Epithelial cell of esophagus (primary cell): ENCODE measurements at regions not wholly inside any gene's neighbourhood (a gene's known extent, or its start where the extent isn't known, plus 50 kb on each side); places are given as distances from the start of the nearest gene placed in this dataset.

Experiments used
- DNase-seq: peaks from one replicate; pipeline ENCODE4 v3.0.0; 2010; ENCODE audit warnings: low read depth
- H3K4me3 ChIP-seq: 2 replicates; pipeline ENCODE4 v1.5.1; 2011; ENCODE audit warnings: mild to moderate bottlenecking, low read length, control low read depth
- CTCF ChIP-seq: IDR thresholded peaks from 2 replicates; pipeline ENCODE4 v1.5.1; 2011; ENCODE audit warnings: low read depth, mild to moderate bottlenecking, low read length, control low read depth, inconsistent platforms; ENCODE audit not compliant: insufficient read depth; ENCODE audit errors: missing control alignments

DNA sequence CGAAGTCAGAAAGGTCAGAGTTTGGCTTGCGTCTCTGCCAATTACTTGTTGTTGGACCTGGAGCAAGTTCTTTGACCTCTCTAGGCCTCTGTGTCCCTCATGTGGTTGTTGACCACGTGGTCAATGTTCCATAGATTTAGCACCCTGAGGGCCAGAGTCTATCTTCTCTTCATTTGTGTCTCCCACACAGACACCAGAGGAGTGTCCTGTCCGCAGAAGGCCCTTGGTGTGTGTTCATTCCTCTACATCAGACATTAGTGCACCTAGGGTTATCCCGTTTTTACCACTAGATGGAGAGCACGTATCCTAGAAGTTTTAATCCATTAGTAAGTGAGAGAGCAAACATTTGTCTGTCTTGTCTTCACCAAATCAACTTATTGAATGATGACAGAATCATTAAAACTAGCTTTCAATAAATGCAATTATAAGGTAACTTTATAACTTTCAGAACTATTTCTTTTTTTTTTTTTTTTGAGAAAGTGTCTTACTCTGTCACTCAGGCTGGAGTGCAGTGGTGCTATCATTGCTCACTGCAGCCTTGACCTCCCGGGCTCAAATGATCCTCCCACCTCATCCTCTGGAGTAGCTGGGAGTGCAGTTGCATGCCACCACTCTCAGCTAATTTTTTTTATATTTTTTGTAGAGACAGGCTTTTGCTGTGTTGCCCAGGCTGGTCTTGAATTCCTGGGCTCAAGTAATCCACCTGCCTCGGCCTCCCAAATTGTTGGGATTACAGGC, 122.5 kb upstream of the ANKRD1 start:
- H3K4me3 ChIP-seq, result no peak overlapping the region
- peak; percentile 53 for TF ChIP-seq CTCF
- DNase-seq, result peak; percentile 35

GRCh38 chr10:91046869-91047268, 126.0 kb upstream of the ANKRD1 start:
- TF ChIP-seq CTCF, result no peak
- no peak for DNase-seq
- no peak overlapping the region for H3K4me3 ChIP-seq

- no peak overlapping the region for H3K4me3 ChIP-seq
- TF ChIP-seq CTCF, result no peak
- DNase-seq, result no peak
These were observed 127.5 kb upstream of the ANKRD1 start for GRCh38 chr10:91048380-91048779.

DNA sequence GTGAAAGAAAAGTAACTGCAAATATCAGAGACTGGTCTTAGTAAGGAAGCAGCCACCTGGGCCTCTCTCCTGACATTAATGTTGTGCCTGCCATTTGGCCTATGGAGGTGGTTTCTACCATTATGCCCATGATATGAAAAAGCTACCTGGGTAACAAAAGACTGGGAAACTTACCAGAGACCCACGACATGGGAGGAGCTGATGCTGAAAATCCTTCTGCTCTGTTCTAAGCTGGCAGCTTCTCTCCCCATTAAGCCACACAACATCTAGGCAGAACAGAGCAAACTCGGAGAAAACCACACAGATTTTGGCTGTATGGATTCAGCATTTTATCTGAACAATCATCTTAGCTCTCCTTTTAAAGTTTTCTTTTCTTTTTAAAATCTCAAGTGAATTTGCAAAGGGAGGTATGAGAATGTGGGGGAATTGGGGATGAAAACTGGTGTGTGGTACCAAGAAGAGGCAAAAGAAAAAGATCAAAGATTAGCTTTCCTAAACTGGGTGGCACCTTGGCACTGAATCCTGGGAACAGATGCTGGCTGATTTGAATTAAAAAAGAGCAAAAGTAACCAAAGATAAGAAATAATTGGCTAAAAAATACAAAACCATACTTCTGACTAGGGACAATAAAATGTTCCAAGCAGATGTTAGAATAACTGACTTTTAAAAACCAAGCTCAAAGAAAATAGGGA, 128.6 kb upstream of the ANKRD1 start:
- H3K4me3 ChIP-seq, result no peak overlapping the region

DNA sequence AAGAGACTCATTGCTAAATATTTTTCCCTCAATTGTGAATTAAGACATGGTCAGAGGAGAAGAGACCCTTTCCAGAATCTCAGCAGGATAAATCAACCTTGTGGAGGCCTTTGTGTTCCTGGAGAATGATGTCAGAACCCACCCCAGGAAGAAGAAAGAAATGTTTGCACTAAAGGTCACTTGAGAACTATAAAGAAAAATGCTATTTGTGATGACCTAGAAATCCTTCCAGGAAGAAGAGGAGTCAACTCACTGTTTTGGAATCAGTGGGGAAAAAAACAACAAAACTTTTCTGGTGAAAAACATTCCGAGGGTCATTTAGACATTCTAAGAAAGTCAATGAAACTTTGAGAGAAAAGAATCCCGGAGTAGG, 129.1 kb upstream of the ANKRD1 start:
- no peak overlapping the region for H3K4me3 ChIP-seq
- TF ChIP-seq CTCF, result no peak
- no peak for DNase-seq

More for the DNA sequence above, 128.6 kb upstream of the ANKRD1 start:
- no peak for DNase-seq
- TF ChIP-seq CTCF, result no peak

DNA sequence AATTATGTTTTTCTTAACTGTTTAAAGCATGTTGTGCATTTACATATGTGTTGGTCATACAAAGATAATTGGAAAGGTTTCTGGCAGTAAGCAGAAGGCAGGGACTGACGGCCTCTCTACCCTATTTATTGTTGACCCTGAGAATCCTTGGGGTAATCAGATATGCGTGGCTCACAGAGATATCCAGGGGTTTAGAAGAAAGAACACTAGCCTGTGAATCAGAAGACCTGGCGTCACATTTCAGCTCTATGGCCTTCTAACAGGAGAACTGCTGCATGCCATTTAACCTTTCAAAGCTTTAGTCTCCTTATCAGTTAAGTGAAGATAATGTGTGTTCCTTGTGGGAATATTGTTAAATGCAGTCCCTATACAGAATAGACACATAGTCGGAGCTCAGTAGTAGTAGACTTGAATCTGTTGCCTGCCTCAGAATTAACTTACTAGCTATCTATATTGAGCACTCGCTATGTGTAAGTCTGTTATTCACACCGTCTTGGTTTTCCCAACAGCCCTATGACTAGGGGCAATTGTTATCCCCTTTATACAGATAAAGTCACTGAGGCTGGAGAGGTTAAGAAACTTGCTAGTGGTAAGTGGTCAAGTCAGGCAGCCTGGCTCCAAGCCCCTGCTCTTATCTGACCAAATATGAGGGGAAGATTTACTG, 129.6 kb upstream of the ANKRD1 start:
- DNase-seq, result no peak
- H3K4me3 ChIP-seq, result no peak overlapping the region
- TF ChIP-seq CTCF, result no peak

DNA sequence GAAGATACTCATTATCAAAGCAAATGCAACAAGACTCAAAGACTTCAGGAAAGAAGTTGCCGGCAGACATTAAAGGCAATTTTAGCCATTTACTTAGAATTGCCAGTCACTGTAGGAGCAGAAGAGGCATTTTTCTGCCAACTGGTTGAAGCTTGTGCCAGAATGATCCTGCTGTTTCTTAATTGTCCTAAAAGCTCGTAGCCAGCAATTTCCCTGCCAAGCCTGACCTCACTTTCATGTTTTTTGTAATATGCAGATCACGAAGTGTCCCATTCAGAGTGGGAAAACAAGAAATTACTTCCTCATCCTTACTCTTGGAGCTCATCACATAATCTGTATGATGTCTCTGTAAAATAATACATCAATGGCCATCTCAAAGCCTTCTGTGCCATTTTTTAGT, 130.9 kb upstream of the ANKRD1 start:
- peak; percentile 2 for DNase-seq
- no peak for TF ChIP-seq CTCF

More for the DNA sequence above, 130.9 kb upstream of the ANKRD1 start:
- H3K4me3 ChIP-seq, result no peak overlapping the region
